GM18511 (cell line): ENCODE measurements at regions not wholly inside any gene's neighbourhood (a gene's known extent, or its start where the extent isn't known, plus 50 kb on each side); places are given as distances from the start of the nearest gene placed in this dataset.
"Not testable (repeated sequence)": the region's sequence is repeated elsewhere in the genome, so short reads cannot be mapped to it uniquely, and the experiment has no call there.

Source experiments
- ATAC-seq: cut with Tn5 transposase; IDR thresholded peaks from one replicate; pipeline ENCODE4 v1.9.1; 2021; ENCODE audit warnings: mild to moderate bottlenecking, moderate library complexity; ENCODE audit not compliant: unreplicated experiment

GRCh38 chr3:144771381-144771870, 799.8 kb downstream of the DIPK2A start:
- ATAC-seq, result no peak

- no peak for ATAC-seq
Measured at GRCh38 chr3:144772372-144772771, 800.7 kb downstream of the DIPK2A start.

GRCh38 chr3:144773350-144773749, 801.7 kb downstream of the DIPK2A start:
- ATAC-seq, result no peak

- no peak for ATAC-seq
Measured at GRCh38 chr3:144774897-144775296, 803.3 kb downstream of the DIPK2A start.

- ATAC-seq, result no peak
Measured at GRCh38 chr3:144775551-144775950, 803.9 kb downstream of the DIPK2A start.

- no peak for ATAC-seq
Measured at GRCh38 chr3:144777906-144778305, 806.3 kb downstream of the DIPK2A start.

- no peak for ATAC-seq
Measured at GRCh38 chr3:144791034-144791433, 819.4 kb downstream of the DIPK2A start.

GRCh38 chr3:144801890-144802289, 830.3 kb downstream of the DIPK2A start:
- no peak for ATAC-seq

- ATAC-seq, result peak; percentile 42
Measured at GRCh38 chr3:144809380-144809779, 837.8 kb downstream of the DIPK2A start.

GRCh38 chr3:144810160-144810559, 838.5 kb downstream of the DIPK2A start:
- ATAC-seq, result peak; percentile 89

GRCh38 chr3:144815655-144816054, 844.0 kb downstream of the DIPK2A start:
- ATAC-seq, result no peak

GRCh38 chr3:144816323-144816722, 844.7 kb downstream of the DIPK2A start:
- no peak for ATAC-seq

GRCh38 chr3:144818973-144819372, 847.4 kb downstream of the DIPK2A start:
- ATAC-seq, result no peak

GRCh38 chr3:144820232-144820631, 848.6 kb downstream of the DIPK2A start:
- ATAC-seq, result not testable (repeated sequence)

- no peak for ATAC-seq
Measured at GRCh38 chr3:144820726-144821125, 849.1 kb downstream of the DIPK2A start.

GRCh38 chr3:144821583-144821982, 850.0 kb downstream of the DIPK2A start:
- ATAC-seq, result no peak

GRCh38 chr3:144822671-144823070, 851.0 kb downstream of the DIPK2A start:
- ATAC-seq, result no peak

GRCh38 chr3:144831955-144832716, 860.5 kb downstream of the DIPK2A start:
- ATAC-seq, result no peak

- ATAC-seq, result no peak
Measured at GRCh38 chr3:144839991-144840390, 868.4 kb downstream of the DIPK2A start.

GRCh38 chr3:144840866-144841265, 869.2 kb downstream of the DIPK2A start:
- ATAC-seq, result no peak

GRCh38 chr3:144843099-144843498, 871.5 kb downstream of the DIPK2A start:
- no peak for ATAC-seq

GRCh38 chr3:144852999-144853398, 881.4 kb downstream of the DIPK2A start:
- no peak for ATAC-seq

- ATAC-seq, result not testable (repeated sequence)
Measured at GRCh38 chr3:144854020-144854419, 882.4 kb downstream of the DIPK2A start.
